ENCODE measurements at regions not wholly inside any gene's neighbourhood (a gene's known extent, or its start where the extent isn't known, plus 50 kb on each side); places are given as distances from the start of the nearest gene placed in this dataset.

GRCh38 chr4:24669751-24670150 lies 85.4 kb upstream of the DHX15 start:
- H2AK5ac ChIP-seq (ENCODE audit: insufficient read length, low read length) = no peak overlapping the region
- no peaks in the 10 kb centered on the region for H3K79me1 ChIP-seq (ENCODE audit: insufficient read depth, low read depth, low read length, poor library complexity, severe bottlenecking)
- no peaks in the 10 kb centered on the region for H4K20me1 ChIP-seq (ENCODE audit: control insufficient read depth, insufficient read depth, insufficient read length)
- DNase-seq = no peak
- H3K27ac ChIP-seq (ENCODE audit: insufficient read length, low read depth, low read length) = no peak overlapping the region
- no peak overlapping the region for H3K9ac ChIP-seq (ENCODE audit: extremely low read depth, insufficient read length, low read length)
- H4K91ac ChIP-seq (ENCODE audit: insufficient read length, low read depth, low read length) = no peak overlapping the region
- H3K4me3 Mint-ChIP-seq = no peak overlapping the region
- H3K4me1 ChIP-seq (ENCODE audit: insufficient read depth, low read length) = no peaks in the 10 kb centered on the region
- H3K9me3 ChIP-seq (ENCODE audit: control insufficient read depth, low read depth, low read length) = no peaks in the 10 kb centered on the region
- peaks cover 2 to 22% (median 18%) of the 10 kb centered on the region in 3 experiments; a peak in 6 of 7 replicates for H3K36me3 Mint-ChIP-seq (ENCODE audit: insufficient read depth in 1 of 3, low read depth in 3 of 3)
- no peak for TF ChIP-seq CTCF (conservative IDR thresholded peaks at IDR 0.05)
- H3K27me3 ChIP-seq (ENCODE audit: insufficient read depth, low read length) = peaks cover 1% of the 10 kb centered on the region; the same call in 1 of the 2 replicates
- no peak overlapping the region for H3K4ac ChIP-seq (ENCODE audit: low read depth, low read length)
- H2BK12ac ChIP-seq (ENCODE audit: insufficient read length, low read depth, low read length) = no peak overlapping the region
- no peak overlapping the region for H3T11ph ChIP-seq (ENCODE audit: low read length)
- no peak overlapping the region for H3K18ac ChIP-seq (ENCODE audit: insufficient read length, low read depth, low read length)
- H2AFZ ChIP-seq (ENCODE audit: low read length) = no peak overlapping the region
- H4K5ac ChIP-seq (ENCODE audit: insufficient read length, low read depth, low read length) = no peak overlapping the region
- H3K9me3 Mint-ChIP-seq = no peaks in the 10 kb centered on the region
- H3K14ac ChIP-seq (ENCODE audit: insufficient read depth, low read length) = no peak overlapping the region
- no peak overlapping the region for H2BK15ac ChIP-seq (ENCODE audit: low read depth, low read length)
- no CpG with 5 or more reads among the region's 6 CpGs for WGBS (ENCODE audit: extremely low coverage, insufficient read length, low lambda C conversion rate)
- no peaks in the 10 kb centered on the region; the same call in 1 of the 2 replicates for H3K27me3 Mint-ChIP-seq (ENCODE audit: low read depth)
- no peak overlapping the region for H3K23ac ChIP-seq (ENCODE audit: insufficient read length, low read depth, low read length)
- H3K56ac ChIP-seq (ENCODE audit: insufficient read length, low read depth, low read length) = no peak overlapping the region
- no peak overlapping the region for H3K27ac Mint-ChIP-seq
- no peak overlapping the region for H2BK120ac ChIP-seq (ENCODE audit: low read depth, low read length, poor library complexity, severe bottlenecking)
- peaks cover 2 to 13% of the 10 kb centered on the region in 2 experiments; a peak in 3 of 4 replicates for H3K4me1 Mint-ChIP-seq
- no peaks in the 10 kb centered on the region for H3K79me2 ChIP-seq (ENCODE audit: insufficient read depth, low read length)
- H3K23me2 ChIP-seq (ENCODE audit: insufficient read length, low read depth, low read length, poor library complexity, severe bottlenecking) = no peaks in the 10 kb centered on the region
- H2BK20ac ChIP-seq (ENCODE audit: low read depth, low read length, poor library complexity, severe bottlenecking) = no peak overlapping the region
- no peak overlapping the region for H3K4me2 ChIP-seq (ENCODE audit: insufficient read depth, insufficient read length, low read length)
- no peak overlapping the region for H4K8ac ChIP-seq (replicated peaks; ENCODE audit: insufficient read length, low read depth, low read length)
- H2BK5ac ChIP-seq (ENCODE audit: insufficient read length, low read length) = no peak overlapping the region

Measured in H9 (cell line).